K562 (cell line): ENCODE measurements at regions not wholly inside any gene's neighbourhood (a gene's known extent, or its start where the extent isn't known, plus 50 kb on each side); places are given as distances from the start of the nearest gene placed in this dataset.

Source experiments
- ATAC-seq: fragments of 200-7000 bp; cut with Tn5 transposase; 3 replicates; pipeline ENCODE4 v1.9.1; 2020; ENCODE audit warnings: moderate library complexity
- BruUV-seq: library from RNA; stranded (reverse); fragments of 400-500 nt; replicated peaks from 2 replicates; lab custom pipeline; 2021; lab: Mats Ljungman, UMichigan
- CTCF ChIA-PET: fragments of 300-600 bp; formaldehyde crosslinking; extraction: SDS; loops from one replicate; lab custom pipeline; 2021; ENCODE audit warnings: low intra/inter-chr PET ratio; lab: Yijun Ruan, JAX
- POLR2A ChIA-PET: fragments of 300-600, 350-650 bp; sonication (Branson Sonifier 250); formaldehyde crosslinking; extraction: SDS; loops from one replicate; lab custom pipeline; 2021; ENCODE audit warnings: antibody characterized with exemption, inconsistent platforms; lab: Yijun Ruan, JAX
- DNase-seq, 4 experiments: peaks; one replicate each; pipeline versions ENCODE4 v3.0.0 to v3.0.0-alpha.2; 2011 to 2018; ENCODE audit warnings: low spot score in 3 of 4, mixed read lengths in 3 of 4; ENCODE audit errors: extremely low read depth in 1 of 4
- FAIRE-seq: peaks from 2 replicates; lab custom pipeline; 2011; peaks lifted over from hg19 to GRCh38; lab: Jason Lieb, UNC
- H2AFZ ChIP-seq: 2 replicates; pipeline ENCODE4 v1.6.0; 2011; ENCODE audit warnings: low read depth, low read length, control low read depth, inconsistent platforms
- H3K27ac ChIP-seq: fragments of 200-600 bp; 3 replicates; pipeline ENCODE4 v1.8.0; 2011; ENCODE audit warnings: low read depth, mild to moderate bottlenecking, control low read depth, inconsistent platforms, low read length, moderate library complexity, mixed read lengths; ENCODE audit errors: extremely low read depth
- H3K27me3 ChIP-seq, 2 experiments: fragments of 300-600 bp in 1 of 2; 2 replicates in 1 of 2; 3 replicates in 1 of 2; pipeline versions ENCODE4 v1.6.0 to v1.8.0; 2011; ENCODE audit warnings: inconsistent platforms in 2 of 2, low read length in 2 of 2, mild to moderate bottlenecking in 1 of 2, mixed read lengths in 1 of 2, moderate library complexity in 1 of 2; ENCODE audit not compliant: control insufficient read depth in 2 of 2, insufficient read depth in 2 of 2
- H3K36me3 ChIP-seq: fragments of 300-600 bp; 3 replicates; pipeline ENCODE4 v1.8.0; 2011; ENCODE audit warnings: mild to moderate bottlenecking, low read length, inconsistent platforms; ENCODE audit not compliant: control insufficient read depth, insufficient read depth
- H3K4me1 ChIP-seq, 2 experiments: fragments of 200-600 bp in 1 of 2; replicated peaks in 1 of 2; 2 replicates in 1 of 2; 3 replicates in 1 of 2; pipeline versions ENCODE4 v1.5.1 to v1.8.0; 2011; ENCODE audit warnings: inconsistent platforms in 2 of 2, low read length in 2 of 2, mild to moderate bottlenecking in 1 of 2, mixed read lengths in 1 of 2, moderate library complexity in 1 of 2; ENCODE audit not compliant: control insufficient read depth in 2 of 2, insufficient read depth in 2 of 2
- H3K4me2 ChIP-seq: 2 replicates; pipeline ENCODE4 v1.6.1; 2011; ENCODE audit warnings: low read length, control low read depth, inconsistent platforms, mixed read lengths; ENCODE audit not compliant: insufficient read depth
- H3K4me3 ChIP-seq: fragments of 200-600 bp; sonication (generic), shearing (Covaris generic); 2 replicates; pipeline ENCODE4 v1.5.1; 2016; ENCODE audit warnings: control low read depth, inconsistent platforms
- H3K79me2 ChIP-seq: fragments of 200-600 bp; 3 replicates; pipeline ENCODE4 v1.8.0; 2011; ENCODE audit warnings: low read length, inconsistent platforms; ENCODE audit not compliant: control insufficient read depth, insufficient read depth
- H3K9ac ChIP-seq, 2 experiments: 2 replicates each; pipeline versions ENCODE4 v1.6.0 to v1.6.1; 2011; ENCODE audit warnings: low read depth in 2 of 2, low read length in 2 of 2, control low read depth in 1 of 2, inconsistent platforms in 1 of 2, mild to moderate bottlenecking in 1 of 2, mixed read lengths in 1 of 2; ENCODE audit not compliant: insufficient read depth in 1 of 2
- H3K9me1 ChIP-seq: one replicate; pipeline ENCODE4 v1.6.0; 2011; ENCODE audit warnings: inconsistent platforms, mild to moderate bottlenecking, low read length, moderate library complexity; ENCODE audit not compliant: control insufficient read depth, insufficient read depth
- H3K9me3 ChIP-seq: replicated peaks from 2 replicates; pipeline ENCODE4 v1.5.1; 2011; ENCODE audit warnings: low read depth, low read length, inconsistent platforms; ENCODE audit not compliant: control insufficient read depth, insufficient read depth
- H4K20me1 ChIP-seq: replicated peaks from 2 replicates; pipeline ENCODE4 v1.6.1; 2011; ENCODE audit warnings: low read length, inconsistent platforms, mixed read lengths; ENCODE audit not compliant: control insufficient read depth, insufficient read depth
- NFIC ChIP-seq: fragments of 450-650 bp; IDR thresholded peaks from 2 replicates; pipeline ENCODE4 v1.6.1; 2017; ENCODE audit warnings: mild to moderate bottlenecking, inconsistent platforms
- RAD51 ChIP-seq: fragments of 450-650 bp; IDR thresholded peaks from 2 replicates; pipeline ENCODE4 v1.7.1; 2016; ENCODE audit warnings: low read depth, mild to moderate bottlenecking, borderline replicate concordance
- RBM25 ChIP-seq: fragments of 200-400 bp; formaldehyde crosslinking; IDR thresholded peaks from 2 replicates; pipeline ENCODE4 v1.6.1; 2018; ENCODE audit warnings: low read length, low read depth, moderate library complexity; ENCODE audit not compliant: severe bottlenecking
- WGBS: fragments of 100-300 bp; shearing (Covaris generic); methylation state at CpG from one replicate; pipeline ENCODE4 v1.1.6; 2016; ENCODE audit warnings: low coverage, mixed read lengths; ENCODE audit not compliant: insufficient coverage; ENCODE audit errors: missing lambda C conversion rate; 5-methylcytosine and 5-hydroxymethylcytosine counted together
- in situ Hi-C: fragments of 300-500 bp; cut with MboI; formaldehyde crosslinking; loops from 4 replicates; pipeline ENCODE4 v1.15.0; 2018; ENCODE audit warnings: inconsistent platforms, mixed read lengths
- intact Hi-C: fragments of 100-400 bp; cut with micrococcal nuclease; formaldehyde crosslinking; loops from 2 replicates; pipeline ENCODE4 v1.14.2; 2022
- TF ChIP-seq, protein P1 (sequence below), 2 experiments: IDR thresholded peaks in 1 of 2; conservative IDR thresholded peaks in 1 of 2; 2 replicates each; pipeline ENCODE4 v1.6.1; 2016; ENCODE audit warnings: low read depth in 2 of 2, mild to moderate bottlenecking in 1 of 2, missing compliant biosample characterization in 1 of 2, missing genetic modification characterization in 1 of 2, moderate library complexity in 1 of 2
- TF ChIP-seq, protein P2 (sequence below): fragments of 450-650 bp; formaldehyde crosslinking; IDR thresholded peaks from 2 replicates; pipeline ENCODE4 v1.4.0; 2020; ENCODE audit warnings: mild to moderate bottlenecking, mixed read lengths

DNA sequence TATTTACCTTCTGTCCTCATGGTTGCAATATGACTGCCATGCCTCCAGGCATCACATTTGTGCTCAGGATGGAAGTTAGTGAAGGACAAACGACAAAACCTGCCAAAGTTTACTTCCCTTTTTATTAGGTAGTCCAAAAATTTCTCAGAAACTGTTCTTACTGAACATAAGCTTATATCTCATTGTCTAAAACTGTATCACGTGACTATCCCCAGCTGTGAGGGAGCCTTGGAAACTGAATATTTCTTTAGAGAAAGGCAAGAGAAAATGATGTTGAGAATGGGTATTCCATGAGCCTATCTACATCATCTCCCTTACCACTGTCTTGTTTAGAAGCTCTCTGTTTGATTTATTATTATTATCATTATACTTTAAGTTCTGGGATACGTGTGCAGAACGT is 169.1 kb upstream of the ADRA1D start:
- Histone ChIP-seq H3K9me3 (no peaks in the 10 kb centered on the region), H2AFZ (no peak overlapping the region), H3K9me1 (no peaks in the 10 kb centered on the region), H3K79me2 (no peaks in the 10 kb centered on the region), H3K4me3 (no peak overlapping the region), H3K36me3 (no peaks in the 10 kb centered on the region), H3K27me3 (no peaks in the 10 kb centered on the region), H3K27ac (no peak overlapping the region), H3K4me1 (no peaks in the 10 kb centered on the region), H3K9ac (no peak overlapping the region), H4K20me1 (no peaks in the 10 kb centered on the region), H3K4me2 (no peak overlapping the region)
- no peak for ATAC-seq
- no peak for FAIRE-seq
- no peak for DNase-seq
- BruUV-seq = no TSS peak
- CTCF ChIA-PET = no interaction called here
- 4% methylated on average over 4 of the region's 4 CpGs for WGBS
- POLR2A ChIA-PET = no interaction called here
- intact Hi-C loops = no loop called here
- in situ Hi-C loops = no loop called here
- peak; percentile 38; the same call in 1 of the 2 replicates for TF ChIP-seq RAD51
- peak; percentile 60 for TF ChIP-seq RBM25
- TF ChIP-seq NFIC = no peak
- TF ChIP-seq, protein P1, sequence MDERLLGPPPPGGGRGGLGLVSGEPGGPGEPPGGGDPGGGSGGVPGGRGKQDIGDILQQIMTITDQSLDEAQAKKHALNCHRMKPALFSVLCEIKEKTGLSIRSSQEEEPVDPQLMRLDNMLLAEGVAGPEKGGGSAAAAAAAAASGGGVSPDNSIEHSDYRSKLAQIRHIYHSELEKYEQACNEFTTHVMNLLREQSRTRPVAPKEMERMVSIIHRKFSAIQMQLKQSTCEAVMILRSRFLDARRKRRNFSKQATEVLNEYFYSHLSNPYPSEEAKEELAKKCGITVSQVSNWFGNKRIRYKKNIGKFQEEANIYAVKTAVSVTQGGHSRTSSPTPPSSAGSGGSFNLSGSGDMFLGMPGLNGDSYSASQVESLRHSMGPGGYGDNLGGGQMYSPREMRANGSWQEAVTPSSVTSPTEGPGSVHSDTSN (CRISPR knock-in tag; IDR thresholded peaks at IDR 0.05; ENCODE audit: low read depth) = no peak
- TF ChIP-seq, protein P1 (tag; conservative IDR thresholded peaks at IDR 0.05; ENCODE audit: low read depth) = no peak
- TF ChIP-seq, protein P2, sequence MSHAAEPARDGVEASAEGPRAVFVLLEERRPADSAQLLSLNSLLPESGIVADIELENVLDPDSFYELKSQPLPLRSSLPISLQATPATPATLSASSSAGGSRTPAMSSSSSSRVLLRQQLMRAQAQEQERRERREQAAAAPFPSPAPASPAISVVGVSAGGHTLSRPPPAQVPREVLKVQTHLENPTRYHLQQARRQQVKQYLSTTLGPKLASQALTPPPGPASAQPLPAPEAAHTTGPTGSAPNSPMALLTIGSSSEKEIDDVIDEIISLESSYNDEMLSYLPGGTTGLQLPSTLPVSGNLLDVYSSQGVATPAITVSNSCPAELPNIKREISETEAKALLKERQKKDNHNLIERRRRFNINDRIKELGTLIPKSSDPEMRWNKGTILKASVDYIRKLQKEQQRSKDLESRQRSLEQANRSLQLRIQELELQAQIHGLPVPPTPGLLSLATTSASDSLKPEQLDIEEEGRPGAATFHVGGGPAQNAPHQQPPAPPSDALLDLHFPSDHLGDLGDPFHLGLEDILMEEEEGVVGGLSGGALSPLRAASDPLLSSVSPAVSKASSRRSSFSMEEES (CRISPR knock-in tag) = peak; percentile 84
